Lower leg skin (tissue), 3 donors: ENCODE measurements at regions not wholly inside any gene's neighbourhood (a gene's known extent, or its start where the extent isn't known, plus 50 kb on each side); places are given as distances from the start of the nearest gene placed in this dataset.

Experiments
- CTCF ChIP-seq, 3 donors: fragments of 450-650 bp; IDR thresholded peaks; one replicate each; pipeline ENCODE4 v1.5.1; 2016; ENCODE audit warnings: antibody characterized with exemption in 3 of 3, mild to moderate bottlenecking in 3 of 3, moderate library complexity in 2 of 3
- POLR2A ChIP-seq, 2 donors: fragments of 450-650 bp; IDR thresholded peaks; one replicate each; pipeline ENCODE4 v1.6.1; 2016 to 2017; ENCODE audit warnings: antibody characterized with exemption in 2 of 2, mild to moderate bottlenecking in 1 of 2, moderate library complexity in 1 of 2

DNA sequence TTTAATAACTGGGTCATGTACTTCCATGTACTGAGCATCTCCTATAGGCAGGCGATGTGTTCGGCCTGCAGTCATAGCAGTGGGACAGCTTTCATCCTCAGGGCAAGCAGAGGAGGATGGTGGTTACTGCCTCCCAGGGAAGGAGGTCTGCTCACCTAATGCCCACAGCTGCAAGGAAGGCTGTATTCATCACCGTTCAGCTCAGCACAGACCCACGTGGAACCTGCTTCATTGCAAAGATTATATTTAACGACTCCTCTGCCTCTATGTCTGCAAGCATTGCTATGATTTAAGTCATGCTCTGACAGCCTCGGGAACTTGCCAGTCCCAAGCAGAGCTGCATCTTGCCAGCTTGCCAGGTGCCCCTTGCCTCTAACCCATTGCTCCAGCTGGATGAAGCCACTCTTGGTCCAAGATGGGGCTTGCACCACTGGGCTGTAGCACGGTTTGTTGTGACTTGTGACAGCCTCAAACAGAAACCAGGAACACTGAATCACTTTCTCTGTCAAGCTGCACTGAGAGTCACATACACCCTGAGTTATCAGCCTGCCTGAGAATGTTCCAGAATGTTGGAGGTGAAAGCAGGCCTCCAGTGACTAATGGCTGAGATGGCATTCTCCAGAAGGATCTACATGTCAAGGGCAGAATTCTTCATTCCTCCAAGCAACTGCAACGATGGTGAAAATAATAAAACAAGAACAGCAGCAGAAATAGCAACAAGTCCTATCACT, 651.1 kb upstream of the ID2 start:
- TF ChIP-seq POLR2A (IDR thresholded peaks at IDR 0.05) (no peak), CTCF (IDR thresholded peaks at IDR 0.05) (no peak)
